Right cardiac atrium (tissue), 5 donors: ENCODE measurements at regions not wholly inside any gene's neighbourhood (a gene's known extent, or its start where the extent isn't known, plus 50 kb on each side); places are given as distances from the start of the nearest gene placed in this dataset.
A peak's percentile ranks its signal among the peaks of the same experiment; 100 is the strongest.

Experiments
- ATAC-seq, 2 donors: fragments of 200-7000 bp; cut with Tn5 transposase; one replicate each; pipeline versions ENCODE4 v1.8.0 to v1.9.1; 2020; ENCODE audit warnings: moderate library complexity in 2 of 2, mild to moderate bottlenecking in 1 of 2
- DNase-seq, 3 donors: peaks; one replicate each; pipeline ENCODE4 v3.0.0-alpha.2; 2020
- H3K27ac ChIP-seq: one replicate; pipeline ENCODE4 v1.5.1; 2013; ENCODE audit warnings: mild to moderate bottlenecking, low read length, control low read depth, moderate library complexity
- H3K27me3 ChIP-seq: one replicate; pipeline ENCODE4 v1.6.1; 2013; ENCODE audit not compliant: control insufficient read depth, insufficient read depth
- H3K4me1 ChIP-seq: one replicate; pipeline ENCODE4 v1.6.1; 2013; ENCODE audit warnings: low read length; ENCODE audit not compliant: control insufficient read depth, insufficient read depth
- H3K4me3 ChIP-seq: one replicate; pipeline ENCODE4 v1.5.1; 2013; ENCODE audit warnings: low read length, control low read depth
- H3K9me3 ChIP-seq: one replicate; pipeline ENCODE4 v1.6.1; 2013; ENCODE audit warnings: low read length; ENCODE audit not compliant: control insufficient read depth
- WGBS: extraction: QIAGEN DNeasy Blood & Tissue Kit; methylation state at CpG from one replicate; pipeline ENCODE4 v1.1.7; 2013; 5-methylcytosine and 5-hydroxymethylcytosine counted together
- intact Hi-C, 4 donors: fragments of 100-400 bp; cut with DNase I; formaldehyde crosslinking; loops; one replicate each; pipeline versions ENCODE4 v1.11.0 to v1.14.0; 2022 to 2023
- donor health status: healthy with polysubstance abuse.
- donor health status: DM: no; HTN: yes; CAD: no.
- donor health status: DM: no; HTN: no; CAD: no.
- donor health status: DM: no; HTN: yes; CAD: no; lungs with severe emphysema.
- donor health status: DM: yes; HTN: yes; CAD: no.

- H3K4me3 ChIP-seq, result no peak overlapping the region
- H3K4me1 ChIP-seq, result no peaks in the 10 kb centered on the region
- WGBS, result 68% methylated on average over 5 of the region's 5 CpGs
- no peak overlapping the region for H3K27ac ChIP-seq
- ATAC-seq (no peak), DNase-seq (no peak)
- H3K27me3 ChIP-seq, result no peaks in the 10 kb centered on the region
- intact Hi-C loops, result no loop called here
- no peaks in the 10 kb centered on the region for H3K9me3 ChIP-seq
Observed at GRCh38 chr1:81351864-81352263, 448.9 kb upstream of the ADGRL2 start.

- Histone ChIP-seq H3K27ac (no peak overlapping the region), H3K4me1 (no peaks in the 10 kb centered on the region), H3K4me3 (no peak overlapping the region), H3K9me3 (no peaks in the 10 kb centered on the region), H3K27me3 (no peaks in the 10 kb centered on the region)
- DNase-seq, result no peak
- WGBS, result 66% methylated on average over 3 of the region's 3 CpGs
- ATAC-seq, result no peak
- intact Hi-C loops, result no loop called here
Observed at GRCh38 chr1:81349194-81349965, 451.4 kb upstream of the ADGRL2 start.

GRCh38 chr1:81345110-81345509 is 455.6 kb upstream of the ADGRL2 start:
- intact Hi-C loops, result no loop called here
- Histone ChIP-seq H3K4me3 (no peak overlapping the region), H3K9me3 (no peaks in the 10 kb centered on the region), H3K4me1 (peaks cover 2% of the 10 kb centered on the region), H3K27me3 (no peaks in the 10 kb centered on the region), H3K27ac (no peak overlapping the region)
- whole genome bisulfite sequencing, result 74% methylated on average over 2 of the region's 2 CpGs
- ATAC-seq (peak in 1 of 2 donors; percentile 41), DNase-seq (no peak)

- no peaks in the 10 kb centered on the region for H3K27me3 ChIP-seq
- ATAC-seq, result no peak
- H3K4me3 ChIP-seq, result no peak overlapping the region
- H3K9me3 ChIP-seq, result no peaks in the 10 kb centered on the region
- no peak overlapping the region for H3K27ac ChIP-seq
- H3K4me1 ChIP-seq, result peaks cover 2% of the 10 kb centered on the region
- no peak for DNase-seq
- 13% methylated on average over 2 of the region's 2 CpGs for whole genome bisulfite sequencing
- intact Hi-C loops, result no loop called here
Observed at GRCh38 chr1:81340239-81340638, 460.5 kb upstream of the ADGRL2 start.

GRCh38 chr1:81337226-81337625 is 463.5 kb upstream of the ADGRL2 start:
- Histone ChIP-seq H3K27me3 (no peaks in the 10 kb centered on the region), H3K9me3 (no peaks in the 10 kb centered on the region), H3K27ac (no peak overlapping the region), H3K4me1 (peaks cover 2% of the 10 kb centered on the region), H3K4me3 (no peak overlapping the region)
- ATAC-seq, result no peak
- DNase-seq, result no peak
- WGBS, result 96% methylated on average over 10 of the region's 10 CpGs
- intact Hi-C loops, result no loop called here

- no peaks in the 10 kb centered on the region for H3K9me3 ChIP-seq
- H3K4me1 ChIP-seq, result peaks cover 2% of the 10 kb centered on the region
- H3K27ac ChIP-seq, result no peak overlapping the region
- H3K27me3 ChIP-seq, result no peaks in the 10 kb centered on the region
- intact Hi-C loops, result no loop called here
- DNase-seq (no peak), ATAC-seq (no peak)
- 52% methylated on average over 2 of the region's 2 CpGs for WGBS
- no peak overlapping the region for H3K4me3 ChIP-seq
Observed at GRCh38 chr1:81335876-81336275, 464.9 kb upstream of the ADGRL2 start.

GRCh38 chr1:81330521-81330920 is 470.2 kb upstream of the ADGRL2 start:
- Histone ChIP-seq H3K27ac (no peak overlapping the region), H3K9me3 (no peaks in the 10 kb centered on the region), H3K4me1 (no peaks in the 10 kb centered on the region), H3K27me3 (no peaks in the 10 kb centered on the region), H3K4me3 (no peak overlapping the region)
- 19% methylated on average over 2 of the region's 2 CpGs for WGBS
- ATAC-seq (no peak), DNase-seq (no peak)
- intact Hi-C loops, result no loop called here

GRCh38 chr1:81330111-81330510 is 470.6 kb upstream of the ADGRL2 start:
- no peak overlapping the region for H3K4me3 ChIP-seq
- no peaks in the 10 kb centered on the region for H3K9me3 ChIP-seq
- intact Hi-C loops, result no loop called here
- DNase-seq, result no peak
- H3K27ac ChIP-seq, result no peak overlapping the region
- no peaks in the 10 kb centered on the region for H3K27me3 ChIP-seq
- H3K4me1 ChIP-seq, result no peaks in the 10 kb centered on the region
- ATAC-seq, result no peak

- no peak overlapping the region for H3K27ac ChIP-seq
- intact Hi-C loops, result no loop called here
- WGBS, result 86% methylated on average over 2 of the region's 2 CpGs
Observed at GRCh38 chr1:81329041-81329440, 471.7 kb upstream of the ADGRL2 start.

GRCh38 chr1:81327743-81328142 is 473.0 kb upstream of the ADGRL2 start:
- no peak for DNase-seq
- no peak for ATAC-seq
- WGBS, result 60% methylated on average over 5 of the region's 5 CpGs
- no peaks in the 10 kb centered on the region for H3K4me1 ChIP-seq
- no peaks in the 10 kb centered on the region for H3K27me3 ChIP-seq
- intact Hi-C loops, result no loop called here
- H3K27ac ChIP-seq, result no peak overlapping the region
- no peak overlapping the region for H3K4me3 ChIP-seq
- no peaks in the 10 kb centered on the region for H3K9me3 ChIP-seq

More at GRCh38 chr1:81329041-81329440, 471.7 kb upstream of the ADGRL2 start:
- Histone ChIP-seq H3K4me3 (no peak overlapping the region), H3K9me3 (no peaks in the 10 kb centered on the region), H3K27me3 (no peaks in the 10 kb centered on the region), H3K4me1 (no peaks in the 10 kb centered on the region)
- DNase-seq, result no peak
- no peak for ATAC-seq

GRCh38 chr1:81327103-81327710 is 473.5 kb upstream of the ADGRL2 start:
- no peak for DNase-seq
- intact Hi-C loops, result no loop called here
- Histone ChIP-seq H3K27me3 (no peaks in the 10 kb centered on the region), H3K27ac (no peak overlapping the region), H3K9me3 (no peaks in the 10 kb centered on the region), H3K4me3 (no peak overlapping the region), H3K4me1 (no peaks in the 10 kb centered on the region)
- 73% methylated on average over 6 of the region's 6 CpGs for WGBS
- no peak for ATAC-seq
